ENCODE measurements at regions not wholly inside any gene's neighbourhood (a gene's known extent, or its start where the extent isn't known, plus 50 kb on each side); places are given as distances from the start of the nearest gene placed in this dataset.
A peak's percentile ranks its signal among the peaks of the same experiment; 100 is the strongest.
"Not testable (repeated sequence)": the region's sequence is repeated elsewhere in the genome, so short reads cannot be mapped to it uniquely, and the experiment has no call there.

DNA sequence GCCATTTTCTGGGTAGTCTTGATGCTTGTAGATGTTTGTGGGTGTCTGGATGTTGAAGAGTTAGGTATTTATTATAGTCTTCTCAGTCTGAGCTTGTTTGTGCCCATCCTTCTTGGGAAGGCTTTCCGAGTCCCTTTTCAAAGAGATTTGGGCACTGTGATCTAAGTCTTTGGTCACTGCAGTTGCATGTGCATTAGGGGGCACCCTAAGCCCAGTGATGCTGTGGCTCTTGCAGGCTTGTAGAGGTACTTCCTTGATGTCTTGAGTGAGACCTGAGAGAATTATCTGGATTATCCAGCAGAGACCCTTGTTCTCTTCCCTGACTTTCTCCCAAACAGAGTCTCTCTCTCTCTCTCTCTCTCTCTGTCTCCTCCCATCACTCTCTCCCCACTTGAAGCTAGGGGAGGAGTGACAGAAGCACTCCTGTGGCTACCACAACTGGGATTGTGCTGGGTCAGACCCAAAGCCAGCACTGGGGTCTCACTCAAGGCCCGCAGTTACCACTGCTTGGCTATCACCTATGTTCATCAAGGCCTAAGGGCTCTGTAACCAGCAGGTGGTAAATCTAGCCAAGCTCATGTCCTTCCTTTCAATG is 68.5 kb downstream of the TMCO5A start:
- DNase-seq (ENCODE audit: low spot score) = peak; percentile 9

DNA sequence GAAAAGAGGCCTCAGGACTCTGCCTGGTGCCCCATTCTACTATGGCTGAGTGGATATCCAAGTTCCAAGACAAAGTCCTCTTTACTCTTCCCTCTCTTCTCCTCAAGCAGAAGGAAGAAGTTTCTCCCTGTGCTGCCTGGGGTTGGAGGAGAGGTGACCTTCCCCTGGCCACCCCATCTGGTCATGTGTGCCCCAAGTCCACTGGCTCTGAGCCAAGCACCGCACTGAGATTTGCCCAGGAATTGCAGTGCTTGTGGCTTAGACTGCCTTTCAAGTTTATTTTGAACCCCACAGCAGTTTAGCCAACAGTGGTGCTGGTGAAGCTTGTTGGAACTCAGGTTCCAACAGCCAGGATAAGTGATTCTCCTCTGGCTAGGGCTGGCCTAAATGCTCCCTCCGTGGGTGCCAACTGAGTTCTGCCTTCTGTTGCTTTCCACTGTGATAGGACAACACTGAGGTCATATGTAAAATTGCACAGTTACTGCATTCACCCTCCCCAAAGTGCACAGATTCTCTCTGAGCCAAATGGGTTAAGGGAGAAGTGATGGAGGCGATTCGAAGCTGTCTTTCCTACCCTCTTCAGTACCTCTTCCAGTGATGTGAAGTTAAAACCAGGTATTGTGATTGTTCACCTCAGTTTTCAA is 69.9 kb downstream of the TMCO5A start:
- DNase-seq (ENCODE audit: low spot score) = no peak

DNA sequence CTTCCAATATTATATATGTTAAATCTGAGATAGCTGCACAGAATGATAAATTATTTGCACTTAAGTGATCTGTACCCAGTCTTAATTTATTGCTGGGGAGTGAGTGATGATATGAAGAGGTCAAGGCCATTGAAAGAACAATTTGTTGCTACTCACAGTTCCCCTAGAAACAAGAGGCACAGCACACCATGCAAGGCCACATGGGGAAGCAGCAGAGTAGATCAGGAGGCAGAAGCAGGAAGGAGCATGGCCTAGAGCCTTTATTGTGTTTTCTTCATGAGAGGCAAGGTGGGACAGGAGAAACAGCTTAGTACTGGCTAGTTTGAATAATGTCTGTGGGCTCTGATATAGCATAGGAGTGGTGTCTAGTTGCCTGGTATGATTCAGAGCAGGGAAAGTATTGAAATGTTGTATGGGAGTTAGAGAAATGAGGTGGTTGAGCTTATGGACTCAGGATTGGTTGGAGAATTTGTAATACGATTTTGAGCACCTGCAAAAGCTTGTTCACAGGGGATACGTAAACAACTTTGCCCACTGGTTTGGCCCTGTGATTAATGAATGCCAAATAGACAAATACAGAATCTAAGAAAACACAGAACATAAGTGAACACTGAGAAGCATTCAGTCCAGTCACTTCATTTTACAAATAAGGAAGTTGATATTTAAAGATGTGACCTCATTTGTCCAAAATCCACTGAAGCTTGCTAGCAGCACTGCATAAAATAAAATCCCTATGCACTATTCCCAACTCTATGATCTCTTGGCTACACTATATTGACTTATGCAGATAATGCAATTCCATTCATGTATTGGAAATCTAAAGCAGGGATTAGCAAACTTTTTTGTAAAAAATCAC is 71.7 kb downstream of the TMCO5A start:
- no peak for DNase-seq (ENCODE audit: low spot score)

- DNase-seq (ENCODE audit: low spot score) = no peak
These were observed 76.0 kb downstream of the TMCO5A start for GRCh38 chr15:38010395-38010794.

DNA sequence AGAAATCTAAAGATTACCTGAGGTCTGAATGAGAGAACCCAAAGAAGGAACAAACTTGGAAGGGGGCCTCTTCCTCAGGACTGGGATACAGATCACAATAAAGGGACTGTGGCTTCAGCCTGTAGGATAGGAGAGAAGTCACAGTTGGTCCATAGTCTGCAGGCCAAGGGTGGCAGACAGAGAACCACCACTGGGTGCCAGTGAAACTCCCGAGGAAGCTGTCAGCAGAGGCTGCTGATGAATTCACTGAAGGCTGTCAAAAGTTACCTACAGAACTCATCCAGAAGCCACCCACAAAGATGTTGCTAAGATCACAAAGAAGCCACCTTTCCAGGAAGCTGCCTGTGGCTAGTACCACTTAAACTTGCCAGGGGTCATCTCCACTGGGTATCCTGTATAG is 78.5 kb downstream of the TMCO5A start:
- no peak for DNase-seq (ENCODE audit: low spot score)

DNA sequence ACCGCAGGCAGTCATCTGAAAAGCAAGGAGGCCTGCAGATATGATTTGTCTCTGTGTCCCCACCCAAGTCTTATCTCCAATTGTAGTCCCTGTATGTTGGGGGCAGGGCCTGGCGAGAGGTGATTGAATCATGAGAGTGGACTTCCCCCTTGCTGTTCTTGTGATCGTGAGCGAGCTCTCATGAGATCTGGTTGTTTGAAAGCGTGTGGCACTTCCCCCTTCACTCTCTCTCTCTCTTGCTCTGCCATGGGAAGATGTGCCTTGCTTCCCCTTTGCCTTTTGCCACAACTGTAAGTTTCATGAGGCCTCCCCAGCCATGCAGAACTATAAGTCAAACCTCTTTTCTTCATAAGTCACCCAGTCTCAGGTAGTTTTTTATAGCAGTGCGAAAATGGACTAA is 83.3 kb downstream of the TMCO5A start:
- DNase-seq (ENCODE audit: low spot score) = no peak

- no peak for DNase-seq (ENCODE audit: low spot score)
These were observed 84.6 kb downstream of the TMCO5A start for GRCh38 chr15:38019066-38019465.

GRCh38 chr15:38021259-38021658 is 86.8 kb downstream of the TMCO5A start:
- DNase-seq (ENCODE audit: low spot score) = no peak

GRCh38 chr15:38024293-38025091 is 90.1 kb downstream of the TMCO5A start:
- DNase-seq (ENCODE audit: low spot score) = no peak

DNA sequence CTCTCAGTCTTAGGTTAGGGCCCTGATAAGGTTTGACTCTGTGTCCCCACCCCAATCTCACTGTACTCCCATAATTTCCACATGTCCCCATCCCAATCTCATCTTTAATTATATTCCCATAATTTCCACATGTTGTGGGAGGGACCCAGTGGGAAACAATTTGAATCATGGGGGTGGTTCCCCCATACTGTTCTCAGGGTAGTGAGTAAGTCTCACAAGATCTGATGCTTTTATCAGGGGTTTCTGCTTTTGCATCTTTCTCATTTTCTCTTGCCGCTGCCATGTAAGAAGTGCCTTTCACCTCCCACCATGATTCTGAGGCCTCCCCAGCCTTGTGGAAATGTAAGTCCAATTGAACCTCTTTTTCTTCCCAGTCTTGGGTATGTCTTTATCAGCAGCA is 91.2 kb downstream of the TMCO5A start:
- not testable (repeated sequence) for DNase-seq (ENCODE audit: low spot score)

- no peak for DNase-seq (ENCODE audit: low spot score)
These were observed 94.4 kb downstream of the TMCO5A start for GRCh38 chr15:38028869-38029268.

DNA sequence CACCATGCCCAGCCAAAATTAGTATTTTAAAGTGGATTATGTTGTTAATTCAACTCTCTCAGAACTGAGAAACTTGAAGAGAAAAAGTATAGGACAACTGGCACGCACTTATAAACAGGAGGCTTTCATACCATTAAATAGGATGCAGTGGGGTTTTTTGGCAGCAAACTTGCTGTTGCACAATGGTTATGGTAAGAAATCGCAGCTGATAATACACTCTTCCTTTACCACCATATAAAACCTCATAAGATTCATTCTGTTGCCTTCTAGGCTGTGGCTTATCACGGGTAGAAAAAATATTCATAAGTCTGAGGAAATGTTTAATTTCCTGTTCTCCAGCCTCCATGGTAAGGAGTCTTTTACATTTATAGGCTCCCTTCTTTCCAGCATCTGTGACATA is 95.3 kb downstream of the TMCO5A start:
- no peak for DNase-seq (ENCODE audit: low spot score)

DNA sequence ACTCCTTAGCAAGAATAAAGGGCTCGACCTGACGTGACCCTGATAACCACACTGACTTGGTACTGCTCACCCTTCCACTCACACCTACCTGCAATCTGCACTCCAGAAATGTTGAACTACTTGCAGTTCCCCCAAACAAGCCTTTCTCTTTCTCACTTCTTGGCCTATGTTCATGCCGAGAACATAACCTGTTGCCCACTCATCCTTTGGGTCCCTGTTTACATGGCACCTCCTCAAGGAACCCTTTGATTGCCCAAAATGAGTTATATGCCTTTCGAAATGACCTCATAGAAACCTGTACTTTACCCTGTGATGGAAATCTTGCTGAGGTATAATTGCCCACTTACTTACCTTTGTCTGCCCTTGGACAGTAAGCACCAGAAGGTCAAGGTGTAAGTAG is 96.2 kb downstream of the TMCO5A start:
- no peak for DNase-seq (ENCODE audit: low spot score)

GRCh38 chr15:38035701-38036100 is 101.3 kb downstream of the TMCO5A start:
- DNase-seq (ENCODE audit: low spot score) = no peak

GRCh38 chr15:38036790-38037338 is 102.4 kb downstream of the TMCO5A start:
- DNase-seq (ENCODE audit: low spot score) = no peak

- no peak for DNase-seq (ENCODE audit: low spot score)
These were observed 104.4 kb downstream of the TMCO5A start for GRCh38 chr15:38038659-38039442.

GRCh38 chr15:38040615-38041014 is 106.2 kb downstream of the TMCO5A start:
- DNase-seq (ENCODE audit: low spot score) = no peak

- DNase-seq (ENCODE audit: low spot score) = no peak
These were observed 107.1 kb downstream of the TMCO5A start for GRCh38 chr15:38041576-38041975.

DNA sequence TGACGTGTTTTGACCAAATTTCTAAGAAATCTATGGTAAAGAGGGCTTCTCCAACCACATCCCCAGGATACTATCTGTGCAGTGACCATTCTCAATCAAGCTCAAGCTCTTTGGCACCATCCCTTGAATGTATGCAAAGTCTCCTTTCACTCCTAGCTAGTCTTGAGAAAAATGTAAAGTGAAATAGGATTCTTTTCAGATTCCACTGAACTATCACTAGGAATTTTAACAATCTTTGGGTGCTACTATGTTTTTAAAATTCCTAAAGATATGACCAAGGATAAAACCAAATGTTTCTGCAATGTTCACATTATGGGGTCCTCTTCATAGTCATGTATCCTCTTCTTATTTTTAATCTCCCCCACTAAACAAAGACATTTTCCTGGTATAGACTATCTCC is 107.8 kb downstream of the TMCO5A start:
- DNase-seq (ENCODE audit: low spot score) = no peak

GRCh38 chr15:38042707-38043445 is 108.4 kb downstream of the TMCO5A start:
- DNase-seq (ENCODE audit: low spot score) = no peak

All from CD4-positive, alpha-beta T cell treated with Interleukin-2 at 100 ng/mL for 4 hours (primary cell).